Anterior cingulate cortex (tissue), 58 donors: ENCODE measurements at regions not wholly inside any gene's neighbourhood (a gene's known extent, or its start where the extent isn't known, plus 50 kb on each side); places are given as distances from the start of the nearest gene placed in this dataset.

Experiments
- DNase-seq, 58 donors: peaks; one replicate each; lab custom pipeline; 2025; lab: John Stamatoyannopoulos, UW

- no peak for DNase-seq
These were observed 108.6 kb downstream of the ACER2 start for GRCh38 chr9:19517202-19517942.

GRCh38 chr9:19516348-19516747 is 107.5 kb downstream of the ACER2 start:
- no peak for DNase-seq

- DNase-seq = no peak
These were observed 105.0 kb downstream of the ACER2 start for GRCh38 chr9:19513671-19514275.

- peak in 1 of 58 donors; percentile 5 for DNase-seq
These were observed 103.5 kb downstream of the ACER2 start for GRCh38 chr9:19512103-19512832.

GRCh38 chr9:19511694-19512093 is 102.9 kb downstream of the ACER2 start:
- no peak for DNase-seq

GRCh38 chr9:19510907-19511306 is 102.1 kb downstream of the ACER2 start:
- DNase-seq = no peak
